IPS-15b (cell line): ENCODE measurements at regions not wholly inside any gene's neighbourhood (a gene's known extent, or its start where the extent isn't known, plus 50 kb on each side); places are given as distances from the start of the nearest gene placed in this dataset.
"Not testable (repeated sequence)": the region's sequence is repeated elsewhere in the genome, so short reads cannot be mapped to it uniquely, and the experiment has no call there.

Source experiments
- H3K27me3 ChIP-seq: one replicate; pipeline ENCODE4 v1.6.1; 2013; ENCODE audit warnings: low read length; ENCODE audit not compliant: control insufficient read depth, insufficient read depth
- H3K36me3 ChIP-seq: one replicate; pipeline ENCODE4 v1.6.1; 2013; ENCODE audit warnings: low read length; ENCODE audit not compliant: control insufficient read depth, insufficient read depth
- H3K4me1 ChIP-seq: one replicate; pipeline ENCODE4 v1.6.1; 2013; ENCODE audit warnings: mild to moderate bottlenecking, low read length; ENCODE audit not compliant: control insufficient read depth, insufficient read depth
- H3K4me3 ChIP-seq: one replicate; pipeline ENCODE4 v1.5.1; 2013; ENCODE audit warnings: low read depth, low read length
- H3K9ac ChIP-seq: one replicate; pipeline ENCODE4 v1.6.1; 2013; ENCODE audit warnings: low read depth, mild to moderate bottlenecking, low read length
- H3K9me3 ChIP-seq: one replicate; pipeline ENCODE4 v1.6.1; 2013; ENCODE audit warnings: mild to moderate bottlenecking, low read length; ENCODE audit not compliant: control insufficient read depth, insufficient read depth

GRCh38 chr18:59079687-59080501 lies 59.8 kb upstream of the SEC11C start:
- not testable (repeated sequence) for H3K9me3 ChIP-seq

GRCh38 chr18:59083136-59083818 lies 56.4 kb upstream of the SEC11C start:
- H3K9me3 ChIP-seq = no peaks in the 10 kb centered on the region
- H3K4me3 ChIP-seq = no peak overlapping the region
- peaks cover 2% of the 10 kb centered on the region for H3K4me1 ChIP-seq
- H3K27me3 ChIP-seq = no peaks in the 10 kb centered on the region
- H3K9ac ChIP-seq = no peak overlapping the region
- no peaks in the 10 kb centered on the region for H3K36me3 ChIP-seq

More at GRCh38 chr18:59079687-59080501, 59.8 kb upstream of the SEC11C start:
- H3K27me3 ChIP-seq, H3K4me3 ChIP-seq, H3K4me1 ChIP-seq, H3K9ac ChIP-seq, H3K36me3 ChIP-seq: not testable (repeated sequence)

GRCh38 chr18:59085126-59085794 lies 54.4 kb upstream of the SEC11C start:
- Histone ChIP-seq H3K36me3 (no peaks in the 10 kb centered on the region), H3K9me3 (no peaks in the 10 kb centered on the region), H3K27me3 (no peaks in the 10 kb centered on the region), H3K4me1 (peaks cover 2% of the 10 kb centered on the region), H3K4me3 (no peak overlapping the region), H3K9ac (no peak overlapping the region)

GRCh38 chr18:59085797-59086196 lies 53.9 kb upstream of the SEC11C start:
- Histone ChIP-seq H3K4me1 (peaks cover 2% of the 10 kb centered on the region), H3K9me3 (no peaks in the 10 kb centered on the region), H3K4me3 (no peak overlapping the region), H3K27me3 (no peaks in the 10 kb centered on the region), H3K36me3 (no peaks in the 10 kb centered on the region), H3K9ac (no peak overlapping the region)

GRCh38 chr18:59086522-59086921 lies 53.2 kb upstream of the SEC11C start:
- Histone ChIP-seq H3K4me3 (no peak overlapping the region), H3K4me1 (peaks cover 6% of the 10 kb centered on the region), H3K9ac (no peak overlapping the region), H3K27me3 (no peaks in the 10 kb centered on the region), H3K36me3 (no peaks in the 10 kb centered on the region), H3K9me3 (no peaks in the 10 kb centered on the region)

- Histone ChIP-seq H3K4me1 (peaks cover 6% of the 10 kb centered on the region), H3K36me3 (no peaks in the 10 kb centered on the region), H3K4me3 (no peak overlapping the region), H3K27me3 (no peaks in the 10 kb centered on the region), H3K9me3 (no peaks in the 10 kb centered on the region), H3K9ac (no peak overlapping the region)
These were observed 52.3 kb upstream of the SEC11C start for GRCh38 chr18:59087391-59087790.
